ENCODE measurements at regions not wholly inside any gene's neighbourhood (a gene's known extent, or its start where the extent isn't known, plus 50 kb on each side); places are given as distances from the start of the nearest gene placed in this dataset.

GRCh38 chr20:50242863-50243609 is 52.4 kb downstream of the CEBPB start:
- TF ChIP-seq CTCF (IDR thresholded peaks at IDR 0.05) (no peak), POLR2A (IDR thresholded peaks at IDR 0.05) (no peak), POLR2AphosphoS5 (IDR thresholded peaks at IDR 0.05; ENCODE audit: insufficient read depth in 1 of 2, low read depth in 1 of 2) (no peak)
